PC-9 (cell line): ENCODE measurements at regions not wholly inside any gene's neighbourhood (a gene's known extent, or its start where the extent isn't known, plus 50 kb on each side); places are given as distances from the start of the nearest gene placed in this dataset.
A peak's percentile ranks its signal among the peaks of the same experiment; 100 is the strongest.

Experiments used
- BruUV-seq: library from RNA; stranded (reverse); fragments of 400-500 nt; replicated peaks from 2 replicates; lab custom pipeline; 2021; lab: Mats Ljungman, UMichigan
- CTCF ChIA-PET: fragments of 300-600 bp; sonication (Branson Sonifier 250); formaldehyde crosslinking; loops from one replicate; lab custom pipeline; 2022; ENCODE audit warnings: antibody characterized with exemption; lab: Charles Lee
- POLR2A ChIA-PET: fragments of 300-600 bp; sonication (Branson Sonifier 250); formaldehyde crosslinking; loops from one replicate; lab custom pipeline; 2022; ENCODE audit warnings: antibody characterized with exemption; ENCODE audit not compliant: unreplicated experiment; lab: Charles Lee
- DNase-seq, 2 experiments: peaks; one replicate each; pipeline versions ENCODE4 v3.0.0 to v3.0.0-alpha.2; 2015 to 2022; ENCODE audit warnings: mixed read lengths in 1 of 2
- H2AFZ ChIP-seq: fragments of 200-600 bp; sonication (generic); 2 replicates; pipeline ENCODE4 v1.8.1; 2017; ENCODE audit warnings: antibody characterized with exemption
- H3F3A ChIP-seq: fragments of 200-600 bp; sonication (generic); 2 replicates; pipeline ENCODE4 v1.8.1; 2017; ENCODE audit warnings: antibody characterized with exemption, mild to moderate bottlenecking, low read depth; ENCODE audit not compliant: insufficient read depth
- H3K27ac ChIP-seq: fragments of 200-600 bp; sonication (generic); 2 replicates; pipeline ENCODE4 v1.6.1; 2016; ENCODE audit warnings: mixed run types
- H3K27me3 ChIP-seq: fragments of 200-600 bp; sonication (generic); 2 replicates; pipeline ENCODE4 v1.6.1; 2016; ENCODE audit warnings: low read depth, mixed run types; ENCODE audit not compliant: insufficient read depth
- H3K36me3 ChIP-seq: fragments of 200-600 bp; sonication (generic); 2 replicates; pipeline ENCODE4 v1.6.1; 2016; ENCODE audit warnings: low read depth, mixed run types
- H3K4me1 ChIP-seq: fragments of 200-600 bp; sonication (generic); replicated peaks from 2 replicates; pipeline ENCODE4 v1.6.1; 2016; ENCODE audit warnings: mixed run types; ENCODE audit not compliant: insufficient read depth
- H3K4me2 ChIP-seq: fragments of 200-600 bp; sonication (generic); 2 replicates; pipeline ENCODE4 v1.6.1; 2017; ENCODE audit warnings: mixed run types
- H3K4me3 ChIP-seq: fragments of 200-600 bp; sonication (generic); 2 replicates; pipeline ENCODE4 v1.6.1; 2016; ENCODE audit warnings: mixed run types
- H3K79me2 ChIP-seq: fragments of 200-600 bp; sonication (generic); 2 replicates; pipeline ENCODE4 v1.6.1; 2017; ENCODE audit warnings: low read depth, mixed run types
- H3K9me2 ChIP-seq: fragments of 200-600 bp; sonication (generic); 2 replicates; pipeline ENCODE4 v1.8.1; 2017; ENCODE audit warnings: mild to moderate bottlenecking; ENCODE audit not compliant: insufficient read depth
- H3K9me3 ChIP-seq: fragments of 200-600 bp; sonication (generic); 2 replicates; pipeline ENCODE4 v1.8.1; 2016; ENCODE audit warnings: low read depth; ENCODE audit not compliant: insufficient read depth
- H4K20me1 ChIP-seq: fragments of 200-600 bp; sonication (generic); 2 replicates; pipeline ENCODE4 v1.8.1; 2017; ENCODE audit not compliant: insufficient read depth
- EZH2 ChIP-seq: fragments of 200-600 bp; sonication (generic); IDR thresholded peaks from 2 replicates; pipeline ENCODE4 v1.8.0; 2017; ENCODE audit warnings: antibody characterized with exemption, low read depth
- intact Hi-C: fragments of 100-400 bp; cut with micrococcal nuclease; formaldehyde crosslinking; loops from one replicate; pipeline ENCODE4 v1.10.0; 2022; ENCODE audit not compliant: unreplicated experiment
- TF ChIP-seq, protein P1 (sequence below): fragments of 200-600 bp; sonication (generic); conservative IDR thresholded peaks from 2 replicates; pipeline ENCODE4 v1.6.1; 2017; ENCODE audit warnings: mixed run types, antibody characterized with exemption, mild to moderate bottlenecking, moderate library complexity

DNA sequence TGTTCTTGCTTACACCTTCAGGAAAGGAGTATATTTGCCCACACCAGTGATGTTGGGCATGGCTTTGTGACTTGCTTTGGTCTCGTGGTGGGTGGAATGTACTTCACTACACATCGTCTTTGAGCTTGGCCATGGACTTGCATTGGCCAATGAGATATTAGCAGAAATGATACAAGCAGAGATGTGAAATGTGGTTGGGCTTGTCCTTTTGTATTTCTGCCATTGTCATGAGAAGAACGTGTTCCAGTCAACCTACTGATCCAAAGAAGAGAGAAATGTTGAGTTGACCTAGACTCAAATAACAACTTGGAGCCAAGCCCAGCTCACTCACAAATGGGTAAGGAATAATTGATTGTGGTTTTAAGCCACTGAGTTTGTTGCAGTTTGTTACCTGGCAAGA, 138.4 kb upstream of the ARX start:
- no peaks in the 10 kb centered on the region for H3K36me3 ChIP-seq
- no TSS peak for BruUV-seq
- no peak overlapping the region for H3K4me3 ChIP-seq
- H3K9me3 ChIP-seq, result no peaks in the 10 kb centered on the region
- no peaks in the 10 kb centered on the region for H3K27me3 ChIP-seq
- no peaks in the 10 kb centered on the region for H3F3A ChIP-seq
- no peak overlapping the region for H2AFZ ChIP-seq
- no peak for TF ChIP-seq EZH2
- TF ChIP-seq, protein P1, sequence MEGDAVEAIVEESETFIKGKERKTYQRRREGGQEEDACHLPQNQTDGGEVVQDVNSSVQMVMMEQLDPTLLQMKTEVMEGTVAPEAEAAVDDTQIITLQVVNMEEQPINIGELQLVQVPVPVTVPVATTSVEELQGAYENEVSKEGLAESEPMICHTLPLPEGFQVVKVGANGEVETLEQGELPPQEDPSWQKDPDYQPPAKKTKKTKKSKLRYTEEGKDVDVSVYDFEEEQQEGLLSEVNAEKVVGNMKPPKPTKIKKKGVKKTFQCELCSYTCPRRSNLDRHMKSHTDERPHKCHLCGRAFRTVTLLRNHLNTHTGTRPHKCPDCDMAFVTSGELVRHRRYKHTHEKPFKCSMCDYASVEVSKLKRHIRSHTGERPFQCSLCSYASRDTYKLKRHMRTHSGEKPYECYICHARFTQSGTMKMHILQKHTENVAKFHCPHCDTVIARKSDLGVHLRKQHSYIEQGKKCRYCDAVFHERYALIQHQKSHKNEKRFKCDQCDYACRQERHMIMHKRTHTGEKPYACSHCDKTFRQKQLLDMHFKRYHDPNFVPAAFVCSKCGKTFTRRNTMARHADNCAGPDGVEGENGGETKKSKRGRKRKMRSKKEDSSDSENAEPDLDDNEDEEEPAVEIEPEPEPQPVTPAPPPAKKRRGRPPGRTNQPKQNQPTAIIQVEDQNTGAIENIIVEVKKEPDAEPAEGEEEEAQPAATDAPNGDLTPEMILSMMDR, result no peak
- intact Hi-C loops, result no loop called here
- no peaks in the 10 kb centered on the region for H3K79me2 ChIP-seq
- POLR2A ChIA-PET, result no interaction called here
- DNase-seq, result no peak
- CTCF ChIA-PET, result no interaction called here
- H4K20me1 ChIP-seq, result no peaks in the 10 kb centered on the region
- H3K9me2 ChIP-seq, result no peaks in the 10 kb centered on the region
- no peaks in the 10 kb centered on the region for H3K4me1 ChIP-seq
- no peak overlapping the region for H3K4me2 ChIP-seq
- H3K27ac ChIP-seq, result no peak overlapping the region

DNA sequence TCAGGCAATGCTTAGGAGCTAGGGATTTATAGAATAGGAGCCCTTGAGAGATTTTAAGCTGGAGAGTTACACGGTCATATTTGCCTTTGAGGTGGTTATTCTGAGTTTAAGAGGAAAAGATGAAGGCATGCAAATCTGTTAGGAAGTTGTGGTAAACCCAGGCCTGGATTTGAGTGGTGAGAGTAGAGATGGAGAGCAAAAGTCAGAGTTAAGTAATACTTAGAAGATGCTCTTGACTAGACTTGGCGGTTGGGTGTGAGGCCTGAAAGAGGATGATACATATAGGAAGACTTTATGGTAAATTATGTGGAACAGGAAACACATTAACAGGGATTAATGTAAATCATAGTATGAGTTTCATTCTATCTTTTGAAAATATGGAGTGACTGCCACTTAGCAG, 136.0 kb upstream of the ARX start:
- CTCF ChIA-PET, result no interaction called here
- Histone ChIP-seq H3K27ac (no peak overlapping the region), H3K27me3 (no peaks in the 10 kb centered on the region), H2AFZ (no peak overlapping the region), H3K4me1 (no peaks in the 10 kb centered on the region), H3K9me2 (no peaks in the 10 kb centered on the region), H3K36me3 (no peaks in the 10 kb centered on the region), H4K20me1 (no peaks in the 10 kb centered on the region), H3K79me2 (no peaks in the 10 kb centered on the region), H3F3A (no peaks in the 10 kb centered on the region), H3K9me3 (no peaks in the 10 kb centered on the region), H3K4me3 (no peak overlapping the region), H3K4me2 (no peak overlapping the region)
- TF ChIP-seq EZH2, result no peak
- TF ChIP-seq, protein P1, result no peak
- no peak for DNase-seq
- no TSS peak for BruUV-seq
- POLR2A ChIA-PET, result no interaction called here
- intact Hi-C loops, result no loop called here

DNA sequence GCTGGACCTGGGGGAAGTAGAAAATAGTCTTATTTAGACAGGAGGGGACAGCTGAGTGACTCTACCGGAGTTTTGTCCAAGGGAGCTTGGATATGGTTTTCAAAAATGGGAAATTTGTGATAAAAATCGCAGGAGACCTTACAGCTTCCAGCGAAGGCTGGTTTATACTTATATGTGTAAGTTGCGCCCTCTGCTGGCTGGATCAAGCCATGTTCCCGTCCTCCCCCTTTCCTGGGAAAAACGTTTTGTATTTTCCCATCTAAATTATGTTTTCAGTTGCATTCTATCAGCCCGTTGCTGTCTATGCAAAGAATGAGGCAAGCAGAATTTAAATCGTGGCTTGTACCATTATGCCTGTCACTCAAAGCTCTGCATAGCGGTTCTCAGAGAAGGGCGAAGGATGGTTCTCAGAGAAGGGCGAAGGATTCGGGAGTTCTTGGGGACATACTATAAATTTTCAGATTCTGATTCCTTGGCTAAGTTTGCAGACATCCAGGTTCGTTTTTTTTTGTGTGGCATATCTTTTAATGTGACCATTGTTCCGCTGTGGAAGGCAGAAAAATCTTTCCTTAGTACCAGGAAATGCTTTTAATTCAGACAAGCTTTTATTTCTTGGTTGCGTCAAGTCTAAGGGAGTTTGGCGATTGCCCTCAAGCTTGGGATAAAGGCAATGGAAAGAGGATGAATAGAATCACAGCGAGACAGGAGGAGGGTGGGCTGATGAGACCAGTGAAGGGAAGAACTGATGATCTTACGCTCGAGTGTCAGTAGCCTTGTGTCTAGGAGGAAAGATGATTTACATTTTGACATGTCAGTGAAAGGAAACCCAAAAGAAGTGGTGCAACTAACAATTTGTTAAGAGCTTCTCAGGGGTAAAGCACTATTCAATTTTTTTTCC, 128.5 kb upstream of the ARX start:
- DNase-seq, result peak in 1 of 2 experiments; percentile 32
- H3K27ac ChIP-seq, result no peak overlapping the region
- 0 out of 2 replicates have a peak, but pooled peaks cover under 1% of the 10 kb centered on the region for H3K27me3 ChIP-seq
- no peaks in the 10 kb centered on the region for H3K36me3 ChIP-seq
- no peak overlapping the region for H3K4me3 ChIP-seq
- TF ChIP-seq, protein P1, result peak; percentile 78
- no peak for TF ChIP-seq EZH2
- no peak overlapping the region for H2AFZ ChIP-seq
- no peaks in the 10 kb centered on the region for H3K9me2 ChIP-seq
- H4K20me1 ChIP-seq, result no peaks in the 10 kb centered on the region
- ChIA-PET CTCF (interaction anchor here (1.2 to 1.4 kb wide), 2 partner anchors 305 to 307 kb away, joined by 3 to 11 read pairs; no protein-coding TSS in a partner anchor), POLR2A (no interaction called here)
- H3K79me2 ChIP-seq, result no peaks in the 10 kb centered on the region
- H3F3A ChIP-seq, result no peaks in the 10 kb centered on the region
- no peaks in the 10 kb centered on the region for H3K4me1 ChIP-seq
- BruUV-seq, result no TSS peak
- intact Hi-C loops, result loop anchor here (1.0 to 5.0 kb wide), 3 partner anchors 306 to 747 kb away; no protein-coding TSS in a partner anchor
- no peaks in the 10 kb centered on the region for H3K9me3 ChIP-seq
- H3K4me2 ChIP-seq, result no peak overlapping the region
